ENCODE measurements at regions not wholly inside any gene's neighbourhood (a gene's known extent, or its start where the extent isn't known, plus 50 kb on each side); places are given as distances from the start of the nearest gene placed in this dataset.
A peak's percentile ranks its signal among the peaks of the same experiment; 100 is the strongest.

DNA sequence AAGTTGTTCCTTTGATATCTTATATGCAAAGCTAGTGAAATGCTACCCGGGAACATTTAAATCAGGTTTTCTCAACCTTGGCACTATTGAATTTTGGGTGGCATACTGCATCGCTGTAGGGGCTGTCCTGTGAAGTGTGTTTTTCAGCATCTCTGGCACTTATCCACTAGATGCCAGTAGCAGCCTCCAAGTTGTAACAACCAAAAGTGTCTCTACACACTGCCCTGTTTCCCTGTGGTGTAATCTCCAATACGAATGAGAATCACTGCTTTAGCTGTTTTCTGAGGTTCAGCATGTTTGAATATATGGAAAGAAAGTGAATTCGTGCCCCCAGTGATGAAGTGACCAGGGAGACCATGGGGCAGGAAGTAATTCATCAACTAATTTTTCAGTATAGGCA is 551.6 kb upstream of the PRKX start (continued):
- TF ChIP-seq HNF4A (conservative IDR thresholded peaks at IDR 0.05) = no peak

DNA sequence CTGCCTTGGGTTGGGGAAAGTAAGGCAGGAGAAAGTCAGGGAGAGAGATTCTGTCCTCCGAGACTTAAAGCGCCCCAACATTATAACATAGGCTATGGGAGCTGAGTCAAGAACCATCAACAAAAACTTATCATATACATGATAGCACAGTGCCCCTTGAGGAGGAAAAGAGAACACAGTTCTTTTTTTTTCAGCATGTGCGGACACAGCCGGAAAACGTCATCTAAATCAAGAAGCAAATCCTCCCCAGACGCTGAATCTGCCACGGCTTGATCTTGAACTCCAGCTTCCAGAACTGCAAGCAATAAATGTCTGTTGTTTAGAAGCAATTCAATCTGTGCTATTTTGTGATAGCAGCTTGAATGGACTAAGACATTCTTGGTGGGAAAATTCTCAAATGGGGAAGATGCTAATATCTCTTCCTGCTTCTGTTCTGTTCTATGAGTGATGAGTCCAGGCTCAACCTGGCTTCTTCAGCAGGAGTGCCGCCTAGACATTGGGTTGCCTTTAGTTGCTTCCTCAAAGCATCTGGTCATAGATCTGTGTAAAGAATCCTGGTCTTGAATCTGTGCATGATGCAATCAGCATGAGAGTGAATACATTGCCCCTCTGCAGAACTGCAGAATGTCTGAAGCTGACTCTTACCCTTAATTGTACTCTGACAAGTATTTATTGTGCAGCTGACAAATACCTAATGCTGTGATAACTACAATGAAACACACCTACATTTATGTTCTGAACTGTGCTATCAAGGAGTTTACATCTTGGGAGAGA is 549.8 kb upstream of the PRKX start:
- no peak overlapping the region for H3K9ac ChIP-seq (ENCODE audit: low read depth in 1 of 2, low read length in 2 of 2)
- H3K27me3 ChIP-seq (ENCODE audit: control insufficient read depth in 4 of 4, insufficient read depth in 4 of 4, low read length in 3 of 4) = no peaks in the 10 kb centered on the region
- H3K9me3 ChIP-seq (ENCODE audit: control insufficient read depth in 4 of 4, low read length in 3 of 4) = no peaks in the 10 kb centered on the region
- no peaks in the 10 kb centered on the region for H3K36me3 ChIP-seq (ENCODE audit: control insufficient read depth in 4 of 4, insufficient read depth in 3 of 4, low read depth in 1 of 4, low read length in 3 of 4)
- H3K27ac ChIP-seq (ENCODE audit: low read depth in 1 of 2, low read length in 2 of 2) = no peak overlapping the region
- TF ChIP-seq RAD21 (IDR thresholded peaks at IDR 0.05) = peak; percentile 12 to 19
- TF ChIP-seq, protein P1, sequence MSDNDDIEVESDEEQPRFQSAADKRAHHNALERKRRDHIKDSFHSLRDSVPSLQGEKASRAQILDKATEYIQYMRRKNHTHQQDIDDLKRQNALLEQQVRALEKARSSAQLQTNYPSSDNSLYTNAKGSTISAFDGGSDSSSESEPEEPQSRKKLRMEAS (IDR thresholded peaks at IDR 0.05) = no peak
- no peak for DNase-seq (ENCODE audit: low spot score)
- no peak overlapping the region for H3K4me3 ChIP-seq (ENCODE audit: low read depth in 1 of 3, low read length in 3 of 3)
- 39% methylated on average over 8 of the region's 8 CpGs for WGBS
- no peaks in the 10 kb centered on the region for H3K4me1 ChIP-seq (ENCODE audit: control insufficient read depth in 4 of 4, insufficient read depth in 4 of 4, low read length in 3 of 4)

DNA sequence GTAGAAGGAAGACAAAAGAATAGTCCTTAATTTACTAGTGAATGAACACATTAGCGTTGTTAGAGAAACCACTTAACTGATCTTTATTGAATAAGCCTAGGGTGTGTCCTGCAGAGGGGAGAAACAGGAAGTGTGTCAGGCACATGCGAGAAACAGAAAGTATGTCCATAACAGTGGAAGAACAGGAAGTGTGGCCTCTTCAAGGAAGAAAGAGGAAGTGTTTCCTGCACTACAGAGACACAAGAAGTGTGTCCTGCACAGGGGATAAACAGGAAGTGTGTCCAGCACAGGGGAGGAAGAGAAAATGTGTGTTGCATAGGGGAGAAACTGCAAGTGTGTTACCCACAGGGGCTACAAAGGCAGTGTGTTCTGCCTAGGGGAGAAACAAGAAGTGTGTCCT is 539.6 kb upstream of the PRKX start:
- no peak for TF ChIP-seq FOXA2 (IDR thresholded peaks at IDR 0.05)
- no peak for TF ChIP-seq TAF1 (conservative IDR thresholded peaks at IDR 0.05)
- TF ChIP-seq GABPA (IDR thresholded peaks at IDR 0.05 in 1 of 2, conservative IDR thresholded peaks at IDR 0.05 in 1 of 2) = no peak
- TF ChIP-seq NR2F2 (IDR thresholded peaks at IDR 0.05) = no peak
- TF ChIP-seq EGR1 (IDR thresholded peaks at IDR 0.05; ENCODE audit: low read depth in 2 of 2) = no peak
- TF ChIP-seq, protein P1 (IDR thresholded peaks at IDR 0.05) = no peak
- TF ChIP-seq, protein P2, sequence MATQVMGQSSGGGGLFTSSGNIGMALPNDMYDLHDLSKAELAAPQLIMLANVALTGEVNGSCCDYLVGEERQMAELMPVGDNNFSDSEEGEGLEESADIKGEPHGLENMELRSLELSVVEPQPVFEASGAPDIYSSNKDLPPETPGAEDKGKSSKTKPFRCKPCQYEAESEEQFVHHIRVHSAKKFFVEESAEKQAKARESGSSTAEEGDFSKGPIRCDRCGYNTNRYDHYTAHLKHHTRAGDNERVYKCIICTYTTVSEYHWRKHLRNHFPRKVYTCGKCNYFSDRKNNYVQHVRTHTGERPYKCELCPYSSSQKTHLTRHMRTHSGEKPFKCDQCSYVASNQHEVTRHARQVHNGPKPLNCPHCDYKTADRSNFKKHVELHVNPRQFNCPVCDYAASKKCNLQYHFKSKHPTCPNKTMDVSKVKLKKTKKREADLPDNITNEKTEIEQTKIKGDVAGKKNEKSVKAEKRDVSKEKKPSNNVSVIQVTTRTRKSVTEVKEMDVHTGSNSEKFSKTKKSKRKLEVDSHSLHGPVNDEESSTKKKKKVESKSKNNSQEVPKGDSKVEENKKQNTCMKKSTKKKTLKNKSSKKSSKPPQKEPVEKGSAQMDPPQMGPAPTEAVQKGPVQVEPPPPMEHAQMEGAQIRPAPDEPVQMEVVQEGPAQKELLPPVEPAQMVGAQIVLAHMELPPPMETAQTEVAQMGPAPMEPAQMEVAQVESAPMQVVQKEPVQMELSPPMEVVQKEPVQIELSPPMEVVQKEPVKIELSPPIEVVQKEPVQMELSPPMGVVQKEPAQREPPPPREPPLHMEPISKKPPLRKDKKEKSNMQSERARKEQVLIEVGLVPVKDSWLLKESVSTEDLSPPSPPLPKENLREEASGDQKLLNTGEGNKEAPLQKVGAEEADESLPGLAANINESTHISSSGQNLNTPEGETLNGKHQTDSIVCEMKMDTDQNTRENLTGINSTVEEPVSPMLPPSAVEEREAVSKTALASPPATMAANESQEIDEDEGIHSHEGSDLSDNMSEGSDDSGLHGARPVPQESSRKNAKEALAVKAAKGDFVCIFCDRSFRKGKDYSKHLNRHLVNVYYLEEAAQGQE (IDR thresholded peaks at IDR 0.05) = no peak
- TF ChIP-seq, protein P3, sequence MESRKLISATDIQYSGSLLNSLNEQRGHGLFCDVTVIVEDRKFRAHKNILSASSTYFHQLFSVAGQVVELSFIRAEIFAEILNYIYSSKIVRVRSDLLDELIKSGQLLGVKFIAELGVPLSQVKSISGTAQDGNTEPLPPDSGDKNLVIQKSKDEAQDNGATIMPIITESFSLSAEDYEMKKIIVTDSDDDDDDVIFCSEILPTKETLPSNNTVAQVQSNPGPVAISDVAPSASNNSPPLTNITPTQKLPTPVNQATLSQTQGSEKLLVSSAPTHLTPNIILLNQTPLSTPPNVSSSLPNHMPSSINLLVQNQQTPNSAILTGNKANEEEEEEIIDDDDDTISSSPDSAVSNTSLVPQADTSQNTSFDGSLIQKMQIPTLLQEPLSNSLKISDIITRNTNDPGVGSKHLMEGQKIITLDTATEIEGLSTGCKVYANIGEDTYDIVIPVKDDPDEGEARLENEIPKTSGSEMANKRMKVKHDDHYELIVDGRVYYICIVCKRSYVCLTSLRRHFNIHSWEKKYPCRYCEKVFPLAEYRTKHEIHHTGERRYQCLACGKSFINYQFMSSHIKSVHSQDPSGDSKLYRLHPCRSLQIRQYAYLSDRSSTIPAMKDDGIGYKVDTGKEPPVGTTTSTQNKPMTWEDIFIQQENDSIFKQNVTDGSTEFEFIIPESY (IDR thresholded peaks at IDR 0.05) = no peak
- TF ChIP-seq SP1 (IDR thresholded peaks at IDR 0.05) = no peak
- H3K9me3 ChIP-seq (ENCODE audit: control insufficient read depth in 4 of 4, low read length in 3 of 4) = no peaks in the 10 kb centered on the region
- H3K36me3 ChIP-seq (ENCODE audit: control insufficient read depth in 4 of 4, insufficient read depth in 3 of 4, low read depth in 1 of 4, low read length in 3 of 4) = no peaks in the 10 kb centered on the region
- no peak for DNase-seq (ENCODE audit: low spot score)
- peaks cover 0 to 2% (median 0%) of the 10 kb centered on the region in 4 donors for H3K4me1 ChIP-seq (ENCODE audit: control insufficient read depth in 4 of 4, insufficient read depth in 4 of 4, low read length in 3 of 4)
- no peak overlapping the region for H3K27ac ChIP-seq (ENCODE audit: low read depth in 1 of 2, low read length in 2 of 2)
- H3K27me3 ChIP-seq (ENCODE audit: control insufficient read depth in 4 of 4, insufficient read depth in 4 of 4, low read length in 3 of 4) = peaks cover 0 to 2% (median 0%) of the 10 kb centered on the region in 4 donors
- WGBS = 54% methylated on average over 2 of the region's 2 CpGs
- no peak overlapping the region for H3K4me3 ChIP-seq (ENCODE audit: low read depth in 1 of 3, low read length in 3 of 3)
- H3K9ac ChIP-seq (ENCODE audit: low read depth in 1 of 2, low read length in 2 of 2) = no peak overlapping the region

Data from liver (tissue), 7 donors.